ENCODE measurements at regions not wholly inside any gene's neighbourhood (a gene's known extent, or its start where the extent isn't known, plus 50 kb on each side); places are given as distances from the start of the nearest gene placed in this dataset.

DNA sequence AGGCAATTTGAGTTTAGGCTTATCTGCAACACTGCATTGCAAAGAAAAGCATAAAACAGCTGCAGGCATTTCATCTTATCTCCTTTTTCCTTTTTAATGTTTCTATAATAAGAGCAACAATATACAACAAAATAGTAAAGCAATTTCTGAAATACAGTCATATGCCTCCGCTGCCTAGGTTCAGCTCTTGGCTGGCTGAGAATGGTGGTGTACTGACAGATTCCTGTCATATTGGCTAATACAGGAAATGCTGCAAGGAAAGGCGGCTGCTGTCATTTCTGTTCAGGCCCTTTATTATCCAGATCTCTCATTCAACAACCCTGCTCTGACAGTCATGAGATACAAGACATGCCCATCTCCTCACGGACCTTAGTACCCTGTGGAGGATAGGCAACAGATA, 677.0 kb downstream of the TAF11L14 start:
- Histone ChIP-seq H3K23me2 (ENCODE audit: insufficient read length, low read depth, low read length, poor library complexity, severe bottlenecking) (no peaks in the 10 kb centered on the region), H2BK20ac (ENCODE audit: low read depth, low read length, poor library complexity, severe bottlenecking) (no peak overlapping the region), H3K56ac (ENCODE audit: insufficient read length, low read depth, low read length) (no peak overlapping the region), H2BK12ac (ENCODE audit: insufficient read length, low read depth, low read length) (no peak overlapping the region), H3K14ac (ENCODE audit: insufficient read depth, low read length) (no peak overlapping the region), H3K23ac (ENCODE audit: insufficient read length, low read depth, low read length) (no peak overlapping the region), H4K20me1 (ENCODE audit: control insufficient read depth, insufficient read depth, insufficient read length) (peaks cover 3% of the 10 kb centered on the region), H3K18ac (ENCODE audit: insufficient read length, low read depth, low read length) (no peak overlapping the region), H2BK120ac (ENCODE audit: low read depth, low read length, poor library complexity, severe bottlenecking) (no peak overlapping the region), H3K27me3 (ENCODE audit: insufficient read depth, low read length) (no peaks in the 10 kb centered on the region), H2AFZ (ENCODE audit: low read length) (no peak overlapping the region), H2BK15ac (ENCODE audit: low read depth, low read length) (no peak overlapping the region), H4K91ac (ENCODE audit: insufficient read length, low read depth, low read length) (no peak overlapping the region), H3K4me1 (ENCODE audit: insufficient read depth, low read length) (no peaks in the 10 kb centered on the region), H3K9ac (ENCODE audit: extremely low read depth, insufficient read length, low read length) (no peak overlapping the region), H4K5ac (ENCODE audit: insufficient read length, low read depth, low read length) (no peak overlapping the region), H3T11ph (ENCODE audit: low read length) (no peak overlapping the region), H4K8ac (replicated peaks; ENCODE audit: insufficient read length, low read depth, low read length) (no peak overlapping the region), H3K79me2 (ENCODE audit: insufficient read depth, low read length) (no peaks in the 10 kb centered on the region), H2BK5ac (ENCODE audit: insufficient read length, low read length) (no peak overlapping the region), H3K9me3 (ENCODE audit: control insufficient read depth, low read depth, low read length) (no peaks in the 10 kb centered on the region), H3K79me1 (ENCODE audit: insufficient read depth, low read depth, low read length, poor library complexity, severe bottlenecking) (no peaks in the 10 kb centered on the region), H3K4ac (ENCODE audit: low read depth, low read length) (no peak overlapping the region), H3K4me2 (ENCODE audit: insufficient read depth, insufficient read length, low read length) (no peak overlapping the region), H3K27ac (ENCODE audit: insufficient read length, low read depth, low read length) (no peak overlapping the region), H2AK5ac (ENCODE audit: insufficient read length, low read length) (no peak overlapping the region)
- no peak overlapping the region for H3K27ac Mint-ChIP-seq
- WGBS (ENCODE audit: extremely low coverage, insufficient read length, low lambda C conversion rate): no CpG with 5 or more reads among the region's 3 CpGs
- TF ChIP-seq, protein P1, sequence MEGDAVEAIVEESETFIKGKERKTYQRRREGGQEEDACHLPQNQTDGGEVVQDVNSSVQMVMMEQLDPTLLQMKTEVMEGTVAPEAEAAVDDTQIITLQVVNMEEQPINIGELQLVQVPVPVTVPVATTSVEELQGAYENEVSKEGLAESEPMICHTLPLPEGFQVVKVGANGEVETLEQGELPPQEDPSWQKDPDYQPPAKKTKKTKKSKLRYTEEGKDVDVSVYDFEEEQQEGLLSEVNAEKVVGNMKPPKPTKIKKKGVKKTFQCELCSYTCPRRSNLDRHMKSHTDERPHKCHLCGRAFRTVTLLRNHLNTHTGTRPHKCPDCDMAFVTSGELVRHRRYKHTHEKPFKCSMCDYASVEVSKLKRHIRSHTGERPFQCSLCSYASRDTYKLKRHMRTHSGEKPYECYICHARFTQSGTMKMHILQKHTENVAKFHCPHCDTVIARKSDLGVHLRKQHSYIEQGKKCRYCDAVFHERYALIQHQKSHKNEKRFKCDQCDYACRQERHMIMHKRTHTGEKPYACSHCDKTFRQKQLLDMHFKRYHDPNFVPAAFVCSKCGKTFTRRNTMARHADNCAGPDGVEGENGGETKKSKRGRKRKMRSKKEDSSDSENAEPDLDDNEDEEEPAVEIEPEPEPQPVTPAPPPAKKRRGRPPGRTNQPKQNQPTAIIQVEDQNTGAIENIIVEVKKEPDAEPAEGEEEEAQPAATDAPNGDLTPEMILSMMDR (conservative IDR thresholded peaks at IDR 0.05): no peak
- H3K27me3 Mint-ChIP-seq (ENCODE audit: low read depth): peaks cover 2% of the 10 kb centered on the region
- no peaks in the 10 kb centered on the region; a peak in 1 of 4 replicates for H3K4me1 Mint-ChIP-seq
- H3K36me3 Mint-ChIP-seq (ENCODE audit: insufficient read depth in 1 of 3, low read depth in 3 of 3): peaks cover 4 to 26% (median 12%) of the 10 kb centered on the region in 3 experiments; a peak in 5 of 7 replicates
- no peak for DNase-seq
- H3K4me3 Mint-ChIP-seq: no peak overlapping the region
- H3K9me3 Mint-ChIP-seq: peaks cover 13 to 24% of the 10 kb centered on the region in 2 experiments

All from H9 (cell line).